ENCODE measurements at regions not wholly inside any gene's neighbourhood (a gene's known extent, or its start where the extent isn't known, plus 50 kb on each side); places are given as distances from the start of the nearest gene placed in this dataset.

- CTCF ChIA-PET: no interaction called here
- DNase-seq: no peak
- Mint-ChIP-seq H3K9me3 (ENCODE audit: insufficient read depth) (peaks cover 8% of the 10 kb centered on the region), H3K4me1 (ENCODE audit: low read depth) (no peaks in the 10 kb centered on the region), H3K27ac (no peak overlapping the region), H3K27me3 (ENCODE audit: low read depth) (no peaks in the 10 kb centered on the region), H3K4me3 (no peak overlapping the region), H3K36me3 (ENCODE audit: low read depth) (no peaks in the 10 kb centered on the region)
- POLR2A ChIA-PET: no interaction called here
- no peak for ATAC-seq
Measured at GRCh38 chr18:39776766-39777165, 2178.3 kb upstream of the PIK3C3 start.

DNA sequence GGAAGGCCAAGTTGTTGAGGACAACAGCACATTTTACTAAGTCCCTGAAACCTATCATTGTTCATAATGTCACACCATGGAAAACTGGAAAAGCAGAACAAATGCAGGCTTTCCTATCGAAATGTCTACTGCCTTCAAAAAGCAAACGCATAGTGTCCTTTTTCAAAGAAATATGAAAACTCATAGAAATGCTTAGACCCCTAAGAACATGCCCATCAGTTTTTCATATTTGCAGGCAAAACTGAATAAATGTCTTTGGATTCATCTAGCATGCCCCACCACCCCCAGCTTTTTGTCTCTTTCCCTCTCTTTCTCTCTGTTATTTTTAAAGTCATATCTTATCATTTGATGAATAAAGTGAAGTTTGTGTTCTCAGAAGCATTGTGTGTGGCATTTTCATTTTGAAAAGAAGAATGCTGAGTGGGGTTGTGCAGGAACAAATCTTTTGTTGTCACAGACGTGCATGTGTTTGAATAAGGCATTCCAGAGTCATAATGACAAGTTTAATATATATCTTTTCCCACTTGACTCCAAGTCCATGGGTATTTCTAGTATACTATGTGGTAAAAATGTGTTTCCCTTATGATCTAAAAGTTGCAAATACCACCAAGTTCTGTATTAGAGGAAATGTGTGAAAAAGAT is 2180.0 kb upstream of the PIK3C3 start:
- POLR2A ChIA-PET: no interaction called here
- H3K4me3 Mint-ChIP-seq: no peak overlapping the region
- ATAC-seq: no peak
- no peaks in the 10 kb centered on the region for H3K4me1 Mint-ChIP-seq (ENCODE audit: low read depth)
- no peak for DNase-seq
- CTCF ChIA-PET: no interaction called here
- H3K36me3 Mint-ChIP-seq (ENCODE audit: low read depth): no peaks in the 10 kb centered on the region
- H3K27me3 Mint-ChIP-seq (ENCODE audit: low read depth): no peaks in the 10 kb centered on the region
- peaks cover 6% of the 10 kb centered on the region for H3K9me3 Mint-ChIP-seq (ENCODE audit: insufficient read depth)
- H3K27ac Mint-ChIP-seq: no peak overlapping the region

- ATAC-seq: no peak
- no peaks in the 10 kb centered on the region for H3K4me1 Mint-ChIP-seq (ENCODE audit: low read depth)
Measured at GRCh38 chr18:39773646-39774045, 2181.4 kb upstream of the PIK3C3 start.

DNA sequence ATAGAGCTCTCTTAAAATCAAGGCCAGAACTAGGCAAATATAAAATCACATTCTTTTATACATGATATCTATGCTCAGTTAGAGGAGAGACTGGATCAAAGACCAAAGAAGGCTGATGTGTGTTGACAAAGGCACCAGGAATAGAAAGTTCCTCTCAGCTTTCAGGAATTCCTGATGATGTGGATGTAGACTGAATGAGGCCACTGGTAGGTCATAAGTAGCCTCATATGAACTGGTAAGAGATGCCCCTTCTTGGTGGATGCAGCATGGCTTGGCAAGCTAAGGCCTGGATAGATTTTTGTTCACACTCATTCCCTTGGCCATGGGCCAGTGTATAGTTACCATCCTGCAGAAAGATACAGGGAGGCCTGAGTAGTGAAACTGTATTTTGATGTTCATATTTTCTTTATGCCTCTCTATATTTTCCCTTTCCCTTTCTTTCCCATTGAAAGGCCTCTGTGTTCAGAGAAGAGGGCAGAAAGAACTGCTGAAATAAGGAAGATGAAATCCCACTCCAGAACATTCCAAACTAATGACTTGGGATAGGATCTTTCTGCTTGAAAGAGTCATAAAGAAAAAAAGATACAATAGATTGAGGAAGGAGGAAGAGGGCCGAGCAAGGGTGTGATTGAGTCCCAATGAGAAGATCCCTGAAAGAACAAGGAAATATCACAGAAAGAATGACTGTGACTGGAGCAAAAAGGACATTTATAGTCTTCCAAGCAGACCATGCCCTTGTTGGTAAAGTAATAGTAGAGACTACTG is 2182.7 kb upstream of the PIK3C3 start:
- ATAC-seq (no peak), DNase-seq (no peak)
- Mint-ChIP-seq H3K36me3 (ENCODE audit: low read depth) (no peaks in the 10 kb centered on the region), H3K4me3 (no peak overlapping the region), H3K27ac (no peak overlapping the region), H3K9me3 (ENCODE audit: insufficient read depth) (no peaks in the 10 kb centered on the region), H3K27me3 (ENCODE audit: low read depth) (no peaks in the 10 kb centered on the region), H3K4me1 (ENCODE audit: low read depth) (no peaks in the 10 kb centered on the region)
- CTCF ChIA-PET: no interaction called here
- POLR2A ChIA-PET: no interaction called here

More at GRCh38 chr18:39773646-39774045, 2181.4 kb upstream of the PIK3C3 start:
- Mint-ChIP-seq H3K4me3 (no peak overlapping the region), H3K9me3 (ENCODE audit: insufficient read depth) (no peaks in the 10 kb centered on the region), H3K27me3 (ENCODE audit: low read depth) (no peaks in the 10 kb centered on the region), H3K27ac (no peak overlapping the region), H3K36me3 (ENCODE audit: low read depth) (no peaks in the 10 kb centered on the region)
- CTCF ChIA-PET: no interaction called here
- no peak for DNase-seq
- POLR2A ChIA-PET: no interaction called here

- H3K27ac Mint-ChIP-seq: no peak overlapping the region
- ATAC-seq (no peak), DNase-seq (no peak)
- ChIA-PET POLR2A (interaction anchor here (0.6 kb wide), 1 partner anchor 1861 kb away, joined by 4 read pairs; no protein-coding TSS in a partner anchor), CTCF (no interaction called here)
- H3K9me3 Mint-ChIP-seq (ENCODE audit: insufficient read depth): no peaks in the 10 kb centered on the region
- no peak overlapping the region for H3K4me3 Mint-ChIP-seq
- H3K4me1 Mint-ChIP-seq (ENCODE audit: low read depth): no peaks in the 10 kb centered on the region
- H3K36me3 Mint-ChIP-seq (ENCODE audit: low read depth): no peaks in the 10 kb centered on the region
- H3K27me3 Mint-ChIP-seq (ENCODE audit: low read depth): no peaks in the 10 kb centered on the region
Measured at GRCh38 chr18:39770399-39770798, 2184.6 kb upstream of the PIK3C3 start.

DNA sequence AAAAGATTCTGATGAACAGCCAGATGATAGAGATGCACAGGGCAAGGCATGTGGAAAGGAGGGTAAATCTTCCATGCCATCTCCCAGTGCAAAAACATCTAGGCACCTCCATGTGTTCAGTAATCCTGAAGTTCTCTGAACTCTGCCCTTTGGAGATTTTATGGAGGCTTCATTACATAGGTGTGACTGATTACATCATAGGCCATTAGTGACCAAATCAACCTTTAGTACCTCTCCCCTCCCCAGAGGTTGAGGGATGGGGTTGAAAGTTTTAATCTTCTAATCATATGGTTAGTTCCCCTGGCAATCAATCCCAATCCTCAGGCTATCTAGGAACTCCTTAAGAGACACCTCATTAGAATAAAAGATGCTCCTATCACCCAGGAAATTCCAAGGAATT is 2190.2 kb upstream of the PIK3C3 start:
- Mint-ChIP-seq H3K27ac (no peak overlapping the region), H3K36me3 (ENCODE audit: low read depth) (no peaks in the 10 kb centered on the region), H3K4me1 (ENCODE audit: low read depth) (no peaks in the 10 kb centered on the region), H3K27me3 (ENCODE audit: low read depth) (no peaks in the 10 kb centered on the region), H3K9me3 (ENCODE audit: insufficient read depth) (no peaks in the 10 kb centered on the region), H3K4me3 (no peak overlapping the region)
- CTCF ChIA-PET: no interaction called here
- POLR2A ChIA-PET: no interaction called here
- DNase-seq: no peak
- ATAC-seq: no peak

DNA sequence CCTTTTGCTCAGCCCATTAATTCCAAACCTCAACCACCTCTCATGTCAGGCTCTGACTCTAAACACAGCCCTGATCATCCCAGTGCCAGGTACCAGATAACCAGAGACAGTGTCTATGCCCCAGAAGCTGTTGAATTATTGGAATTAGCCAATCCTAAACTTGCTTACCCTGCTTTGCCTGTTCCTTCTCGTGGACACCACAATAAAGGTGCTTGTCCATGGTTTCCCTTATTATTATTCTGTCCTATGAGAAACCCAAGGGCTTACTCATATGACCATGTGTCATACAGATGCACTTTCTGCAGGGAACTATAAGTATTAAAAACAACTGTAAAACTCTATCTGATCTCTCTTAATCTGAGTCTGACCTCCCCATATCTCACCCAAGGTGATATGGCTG is 2193.8 kb upstream of the PIK3C3 start:
- H3K4me3 Mint-ChIP-seq: no peak overlapping the region
- POLR2A ChIA-PET: no interaction called here
- H3K27me3 Mint-ChIP-seq (ENCODE audit: low read depth): no peaks in the 10 kb centered on the region
- ATAC-seq (no peak), DNase-seq (no peak)
- no peaks in the 10 kb centered on the region for H3K36me3 Mint-ChIP-seq (ENCODE audit: low read depth)
- H3K9me3 Mint-ChIP-seq (ENCODE audit: insufficient read depth): no peaks in the 10 kb centered on the region
- H3K4me1 Mint-ChIP-seq (ENCODE audit: low read depth): no peaks in the 10 kb centered on the region
- H3K27ac Mint-ChIP-seq: no peak overlapping the region
- CTCF ChIA-PET: no interaction called here

- H3K9me3 Mint-ChIP-seq (ENCODE audit: insufficient read depth): no peaks in the 10 kb centered on the region
- no peak for ATAC-seq
- no peaks in the 10 kb centered on the region for H3K4me1 Mint-ChIP-seq (ENCODE audit: low read depth)
- H3K27me3 Mint-ChIP-seq (ENCODE audit: low read depth): no peaks in the 10 kb centered on the region
- ChIA-PET CTCF (no interaction called here), POLR2A (no interaction called here)
- DNase-seq: no peak
- no peaks in the 10 kb centered on the region for H3K36me3 Mint-ChIP-seq (ENCODE audit: low read depth)
- no peak overlapping the region for H3K4me3 Mint-ChIP-seq
- H3K27ac Mint-ChIP-seq: no peak overlapping the region
Measured at GRCh38 chr18:39759926-39760325, 2194.3 kb upstream of the CELF4 start.

DNA sequence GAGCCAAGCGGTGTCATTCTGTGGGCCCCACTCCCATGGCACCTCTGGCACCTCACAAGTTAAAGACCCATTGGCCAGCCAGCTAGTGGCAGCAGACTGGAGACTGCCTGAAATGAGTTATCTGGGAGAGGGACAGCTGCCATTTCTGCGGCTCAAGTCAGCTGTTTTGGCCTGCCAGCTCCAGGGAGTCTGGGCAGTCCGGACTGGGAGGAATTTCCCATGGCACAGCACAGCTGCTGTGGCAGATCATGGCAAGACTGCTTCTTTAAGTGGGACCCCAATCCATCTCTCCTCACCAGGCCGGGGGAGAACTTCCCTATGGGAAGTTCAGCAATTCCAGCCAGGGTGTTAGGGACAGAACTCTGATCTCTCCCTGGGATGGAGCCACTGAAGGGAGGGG is 2187.6 kb upstream of the CELF4 start:
- Mint-ChIP-seq H3K4me1 (ENCODE audit: low read depth) (no peaks in the 10 kb centered on the region), H3K9me3 (ENCODE audit: insufficient read depth) (no peaks in the 10 kb centered on the region), H3K36me3 (ENCODE audit: low read depth) (no peaks in the 10 kb centered on the region), H3K4me3 (no peak overlapping the region), H3K27ac (no peak overlapping the region), H3K27me3 (ENCODE audit: low read depth) (no peaks in the 10 kb centered on the region)
- DNase-seq (no peak), ATAC-seq (no peak)
- ChIA-PET CTCF (no interaction called here), POLR2A (no interaction called here)

DNA sequence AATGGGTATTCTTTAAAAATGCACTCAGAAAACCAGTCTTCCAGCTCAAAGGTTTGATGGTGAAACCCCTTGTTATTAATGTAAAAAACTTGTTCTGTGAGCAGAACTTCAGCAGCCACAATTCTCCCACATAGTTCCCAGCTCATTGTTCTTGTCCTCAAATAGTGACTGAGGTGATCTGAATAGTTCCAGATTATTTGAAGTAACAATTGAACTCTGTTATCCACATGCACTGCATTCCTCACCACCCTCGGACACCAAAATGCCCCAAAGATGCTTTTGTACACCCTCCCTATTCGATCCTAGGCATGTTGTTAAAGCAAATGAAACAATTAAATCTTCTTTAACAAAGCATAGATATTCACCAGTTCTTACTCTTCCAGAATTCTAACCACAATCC is 2186.8 kb upstream of the CELF4 start:
- ATAC-seq: no peak
- H3K4me3 Mint-ChIP-seq: no peak overlapping the region
- ChIA-PET CTCF (no interaction called here), POLR2A (no interaction called here)
- no peak overlapping the region for H3K27ac Mint-ChIP-seq
- H3K36me3 Mint-ChIP-seq (ENCODE audit: low read depth): no peaks in the 10 kb centered on the region
- no peaks in the 10 kb centered on the region for H3K4me1 Mint-ChIP-seq (ENCODE audit: low read depth)
- no peaks in the 10 kb centered on the region for H3K27me3 Mint-ChIP-seq (ENCODE audit: low read depth)
- DNase-seq: no peak
- H3K9me3 Mint-ChIP-seq (ENCODE audit: insufficient read depth): no peaks in the 10 kb centered on the region

GRCh38 chr18:39751921-39752320 is 2186.3 kb upstream of the CELF4 start:
- ATAC-seq (no peak), DNase-seq (no peak)
- Mint-ChIP-seq H3K4me3 (no peak overlapping the region), H3K27ac (no peak overlapping the region), H3K9me3 (ENCODE audit: insufficient read depth) (no peaks in the 10 kb centered on the region), H3K4me1 (ENCODE audit: low read depth) (no peaks in the 10 kb centered on the region), H3K36me3 (ENCODE audit: low read depth) (no peaks in the 10 kb centered on the region), H3K27me3 (ENCODE audit: low read depth) (no peaks in the 10 kb centered on the region)
- CTCF ChIA-PET: no interaction called here
- POLR2A ChIA-PET: no interaction called here

- Mint-ChIP-seq H3K36me3 (ENCODE audit: low read depth) (no peaks in the 10 kb centered on the region), H3K4me3 (no peak overlapping the region), H3K27me3 (ENCODE audit: low read depth) (no peaks in the 10 kb centered on the region), H3K9me3 (ENCODE audit: insufficient read depth) (no peaks in the 10 kb centered on the region), H3K4me1 (ENCODE audit: low read depth) (no peaks in the 10 kb centered on the region), H3K27ac (no peak overlapping the region)
- ChIA-PET CTCF (no interaction called here), POLR2A (no interaction called here)
- no peak for DNase-seq
- no peak for ATAC-seq
Measured at GRCh38 chr18:39751161-39751560, 2185.6 kb upstream of the CELF4 start.

DNA sequence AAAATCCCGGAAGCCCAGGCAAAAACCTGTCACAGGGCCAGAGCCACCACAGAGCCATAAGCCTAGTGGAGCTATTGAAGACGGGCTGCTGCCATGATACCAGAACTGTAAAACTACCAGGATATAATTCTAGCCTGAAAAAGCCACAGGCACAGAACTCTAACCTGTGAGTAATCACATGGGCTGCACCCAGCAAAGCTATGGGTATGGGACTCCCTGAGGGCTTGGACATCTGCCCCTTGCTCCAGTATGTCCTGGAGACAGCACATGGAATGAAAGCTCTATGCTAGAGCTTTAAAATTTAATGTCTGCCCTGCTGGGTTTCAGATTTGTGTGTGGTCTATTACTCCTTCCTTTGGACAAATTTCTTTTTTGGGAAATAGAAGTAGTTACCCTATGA is 2183.6 kb upstream of the CELF4 start:
- ATAC-seq: no peak
- no peaks in the 10 kb centered on the region for H3K27me3 Mint-ChIP-seq (ENCODE audit: low read depth)
- H3K4me1 Mint-ChIP-seq (ENCODE audit: low read depth): no peaks in the 10 kb centered on the region
- no peak for DNase-seq
- POLR2A ChIA-PET: no interaction called here
- no peak overlapping the region for H3K4me3 Mint-ChIP-seq
- CTCF ChIA-PET: no interaction called here
- H3K27ac Mint-ChIP-seq: no peak overlapping the region
- no peaks in the 10 kb centered on the region for H3K36me3 Mint-ChIP-seq (ENCODE audit: low read depth)
- H3K9me3 Mint-ChIP-seq (ENCODE audit: insufficient read depth): no peaks in the 10 kb centered on the region
